GM12878 (cell line): ENCODE measurements at regions not wholly inside any gene's neighbourhood (a gene's known extent, or its start where the extent isn't known, plus 50 kb on each side); places are given as distances from the start of the nearest gene placed in this dataset.

Experiments
- ATAC-seq: fragments of 200-7000 bp; cut with Tn5 transposase; 3 replicates; pipeline ENCODE4 v1.9.1; 2020; ENCODE audit warnings: mild to moderate bottlenecking, moderate library complexity
- BruUV-seq: library from RNA; stranded (reverse); fragments of 400-500 nt; replicated peaks from 2 replicates; lab custom pipeline; 2021; lab: Mats Ljungman, UMichigan
- CTCF ChIA-PET: fragments of 300-600 bp; sonication (Branson Sonifier 250); formaldehyde crosslinking; extraction: SDS; loops from one replicate; lab custom pipeline; 2021; ENCODE audit warnings: inconsistent platforms; lab: Yijun Ruan, JAX
- POLR2A ChIA-PET: fragments of 350-600 bp; formaldehyde crosslinking; extraction: SDS; loops from one replicate; lab custom pipeline; 2021; ENCODE audit warnings: inconsistent platforms; lab: Charles Lee
- RAD21 ChIA-PET: fragments of 300-600 bp; sonication (Branson Sonifier 250); formaldehyde crosslinking; loops from one replicate; lab custom pipeline; 2023; ENCODE audit warnings: antibody characterized with exemption; ENCODE audit not compliant: unreplicated experiment; lab: Charles Lee
- SMC1A ChIA-PET: fragments of 300-600 bp; sonication (Branson Sonifier 250); formaldehyde crosslinking; loops from one replicate; lab custom pipeline; 2023; ENCODE audit not compliant: unreplicated experiment, uncharacterized antibody; lab: Charles Lee
- DNase-seq: peaks from one replicate; pipeline ENCODE4 v3.0.0-alpha.2; 2011; ENCODE audit warnings: low read depth, low spot score
- FAIRE-seq: peaks from 3 replicates; lab custom pipeline; 2011; peaks lifted over from hg19 to GRCh38; lab: Jason Lieb, UNC
- H2AFZ ChIP-seq: 2 replicates; pipeline ENCODE4 v1.6.0; 2011; ENCODE audit warnings: low read depth, low read length, control low read depth; ENCODE audit not compliant: control insufficient read depth
- H3K27ac ChIP-seq: 2 replicates; pipeline ENCODE4 v1.5.1; 2011; ENCODE audit warnings: control low read depth; ENCODE audit not compliant: control insufficient read depth, insufficient read depth
- H3K27me3 ChIP-seq, 2 experiments: replicated peaks in 1 of 2; 2 replicates each; pipeline versions ENCODE4 v1.6.0 to v1.6.1; 2011; ENCODE audit warnings: low read length in 1 of 2; ENCODE audit not compliant: control insufficient read depth in 2 of 2, insufficient read depth in 2 of 2
- H3K36me3 ChIP-seq, 2 experiments: 2 replicates each; pipeline ENCODE4 v1.5.1; 2011; ENCODE audit warnings: low read length in 1 of 2; ENCODE audit not compliant: control insufficient read depth in 2 of 2, insufficient read depth in 2 of 2
- H3K4me1 ChIP-seq: 2 replicates; pipeline ENCODE4 v1.6.1; 2011; ENCODE audit warnings: mild to moderate bottlenecking, low read length, moderate library complexity, mixed read lengths; ENCODE audit not compliant: control insufficient read depth, insufficient read depth
- H3K4me2 ChIP-seq: 2 replicates; pipeline ENCODE4 v1.6.0; 2011; ENCODE audit warnings: control low read depth; ENCODE audit not compliant: control insufficient read depth, insufficient read depth
- H3K4me3 ChIP-seq: fragments of 200-600 bp; sonication (generic); 2 replicates; pipeline ENCODE4 v1.5.1; 2016
- H3K79me2 ChIP-seq: 2 replicates; pipeline ENCODE4 v1.6.0; 2011; ENCODE audit warnings: low read length; ENCODE audit not compliant: control insufficient read depth, insufficient read depth
- H3K9ac ChIP-seq: 2 replicates; pipeline ENCODE4 v1.8.0; 2011; ENCODE audit warnings: low read length, control low read depth, mixed read lengths; ENCODE audit not compliant: control insufficient read depth, insufficient read depth
- H3K9me3 ChIP-seq: replicated peaks from 3 replicates; pipeline ENCODE4 v1.5.1; 2011; ENCODE audit warnings: mild to moderate bottlenecking, low read length; ENCODE audit not compliant: control insufficient read depth, insufficient read depth
- H4K20me1 ChIP-seq: 2 replicates; pipeline ENCODE4 v1.6.0; 2011; ENCODE audit not compliant: control insufficient read depth, insufficient read depth
- ASH2L ChIP-seq: fragments of 300-600, 200-600 bp; sonication (generic); IDR thresholded peaks from 2 replicates; pipeline ENCODE4 v1.6.1; 2017; ENCODE audit warnings: low read depth, mild to moderate bottlenecking, borderline replicate concordance
- FOXK2 ChIP-seq: fragments of 450-650 bp; IDR thresholded peaks from 2 replicates; pipeline ENCODE4 v1.6.1; 2017; ENCODE audit warnings: mild to moderate bottlenecking, moderate library complexity
- HDGF ChIP-seq: fragments of 450-650 bp; IDR thresholded peaks from 2 replicates; pipeline ENCODE4 v1.6.1; 2016; ENCODE audit warnings: antibody characterized with exemption
- IKZF1 ChIP-seq: fragments of 450-650 bp; conservative IDR thresholded peaks from 2 replicates; pipeline ENCODE4 v1.6.1; 2017; ENCODE audit warnings: antibody characterized with exemption, mild to moderate bottlenecking
- MYC ChIP-seq: IDR thresholded peaks from 2 replicates; pipeline ENCODE4 v1.6.1; 2011; ENCODE audit warnings: mild to moderate bottlenecking, low read length, moderate library complexity, inconsistent platforms; ENCODE audit not compliant: insufficient read depth, insufficient replicate concordance, insufficient read length, severe bottlenecking
- POLR2AphosphoS2 ChIP-seq: IDR thresholded peaks from 2 replicates; pipeline ENCODE4 v1.6.1; 2011; ENCODE audit warnings: low read depth, mild to moderate bottlenecking, low read length, improper control_type of control experiment, moderate library complexity
- RELA ChIP-seq: fragments of 450-650 bp; IDR thresholded peaks from 2 replicates; pipeline ENCODE4 v1.8.0; 2014; ENCODE audit warnings: borderline replicate concordance; ENCODE audit not compliant: partially characterized antibody
- STAT1 ChIP-seq: fragments of 450-650 bp; conservative IDR thresholded peaks from 2 replicates; pipeline ENCODE4 v1.6.1; 2014; ENCODE audit warnings: antibody characterized with exemption, mild to moderate bottlenecking
- SUZ12 ChIP-seq: fragments of 200-600 bp; sonication (generic); IDR thresholded peaks from one replicate; pipeline ENCODE4 v1.6.1; 2018; ENCODE audit warnings: antibody characterized with exemption, mild to moderate bottlenecking; ENCODE audit not compliant: unreplicated experiment
- TAF1 ChIP-seq: IDR thresholded peaks from 2 replicates; pipeline ENCODE4 v1.6.1; 2011; ENCODE audit warnings: mild to moderate bottlenecking, low read depth, low read length, borderline replicate concordance
- TCF3 ChIP-seq: IDR thresholded peaks from 2 replicates; pipeline ENCODE4 v1.6.1; 2012; ENCODE audit warnings: low read depth, mild to moderate bottlenecking, low read length, borderline replicate concordance; ENCODE audit not compliant: insufficient read depth
- TCF7 ChIP-seq: IDR thresholded peaks from 2 replicates; pipeline ENCODE4 v1.6.1; 2014; ENCODE audit warnings: antibody characterized with exemption, borderline replicate concordance
- ZNF622 ChIP-seq: fragments of 450-650 bp; IDR thresholded peaks from 2 replicates; pipeline ENCODE4 v1.6.1; 2017; ENCODE audit warnings: mild to moderate bottlenecking, inconsistent platforms
- WGBS: methylation state at CpG from one replicate; pipeline ENCODE4 v1.1.6; 2016; ENCODE audit warnings: low lambda C conversion rate; ENCODE audit not compliant: insufficient replicate concordance, insufficient coverage; ENCODE audit errors: missing lambda C conversion rate; 5-methylcytosine and 5-hydroxymethylcytosine counted together
- in situ Hi-C: fragments of 300-500 bp; cut with MboI; formaldehyde crosslinking; loops from 9 replicates; pipeline ENCODE4 v1.14.3; 2018; ENCODE audit warnings: mixed read lengths
- intact Hi-C: fragments of 100-400 bp; cut with micrococcal nuclease; formaldehyde crosslinking; loops from one replicate; pipeline ENCODE4 v1.14.2; 2022; ENCODE audit not compliant: unreplicated experiment
- TF ChIP-seq, protein P1 (sequence below): fragments of 450-650 bp; IDR thresholded peaks from 2 replicates; pipeline ENCODE4 v1.6.1; 2017; ENCODE audit warnings: low read depth, mild to moderate bottlenecking, moderate library complexity
- TF ChIP-seq, protein P2 (sequence below): fragments of 450-650 bp; IDR thresholded peaks from 2 replicates; pipeline ENCODE4 v1.6.1; 2016; ENCODE audit warnings: mild to moderate bottlenecking
- TF ChIP-seq, protein P3 (sequence below): IDR thresholded peaks from 2 replicates; pipeline ENCODE4 v1.6.1; 2012; ENCODE audit warnings: low read depth, low read length, improper control_type of control experiment

DNA sequence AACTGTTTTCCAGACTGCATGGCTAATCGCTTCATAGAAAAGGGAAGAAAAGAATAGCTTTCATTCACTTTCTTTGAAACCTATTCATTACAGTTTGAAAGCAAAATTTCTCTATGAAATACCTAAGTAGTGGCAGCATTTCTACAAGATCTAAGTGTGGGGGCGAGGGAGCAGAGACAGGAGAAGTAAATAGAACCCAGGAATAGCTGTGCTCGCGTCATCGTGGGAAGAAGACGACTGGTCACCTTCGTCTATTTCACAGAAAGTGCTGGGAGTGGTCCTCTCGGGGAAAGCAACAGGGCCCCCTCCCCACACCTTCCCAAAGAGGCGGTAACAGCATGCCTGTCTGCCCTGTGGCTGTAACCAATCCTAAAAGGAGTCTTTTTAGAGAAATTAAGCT, 169.9 kb upstream of the NOCT start:
- ChIA-PET RAD21 (no interaction called here), CTCF (interaction anchor here (0.8 kb wide), 1 partner anchor 13 kb away, joined by 3 read pairs; no protein-coding TSS in a partner anchor), SMC1A (interaction anchor here (1.7 kb wide), 1 partner anchor 26 kb away, joined by 6 read pairs; no protein-coding TSS in a partner anchor), POLR2A (no interaction called here)
- no peak for DNase-seq
- WGBS = 52% methylated on average over 9 of the region's 9 CpGs
- peaks cover 0 to 3% of the 10 kb centered on the region in 2 experiments; a peak in 3 of 4 replicates for H3K27me3 ChIP-seq
- intact Hi-C loops = no loop called here
- no peaks in the 10 kb centered on the region for H3K36me3 ChIP-seq
- BruUV-seq = no TSS peak
- no peak for ATAC-seq
- H3K4me1 ChIP-seq = no peaks in the 10 kb centered on the region
- in situ Hi-C loops = no loop called here
- no peaks in the 10 kb centered on the region for H4K20me1 ChIP-seq
- no peak overlapping the region for H3K9ac ChIP-seq
- FAIRE-seq = no peak
- H3K4me3 ChIP-seq = no peak overlapping the region
- no peak overlapping the region for H2AFZ ChIP-seq
- no peaks in the 10 kb centered on the region for H3K9me3 ChIP-seq
- H3K4me2 ChIP-seq = no peak overlapping the region
- no peak for TF ChIP-seq FOXK2
- TF ChIP-seq IKZF1 = no peak
- no peak for TF ChIP-seq STAT1
- TF ChIP-seq, protein P1, sequence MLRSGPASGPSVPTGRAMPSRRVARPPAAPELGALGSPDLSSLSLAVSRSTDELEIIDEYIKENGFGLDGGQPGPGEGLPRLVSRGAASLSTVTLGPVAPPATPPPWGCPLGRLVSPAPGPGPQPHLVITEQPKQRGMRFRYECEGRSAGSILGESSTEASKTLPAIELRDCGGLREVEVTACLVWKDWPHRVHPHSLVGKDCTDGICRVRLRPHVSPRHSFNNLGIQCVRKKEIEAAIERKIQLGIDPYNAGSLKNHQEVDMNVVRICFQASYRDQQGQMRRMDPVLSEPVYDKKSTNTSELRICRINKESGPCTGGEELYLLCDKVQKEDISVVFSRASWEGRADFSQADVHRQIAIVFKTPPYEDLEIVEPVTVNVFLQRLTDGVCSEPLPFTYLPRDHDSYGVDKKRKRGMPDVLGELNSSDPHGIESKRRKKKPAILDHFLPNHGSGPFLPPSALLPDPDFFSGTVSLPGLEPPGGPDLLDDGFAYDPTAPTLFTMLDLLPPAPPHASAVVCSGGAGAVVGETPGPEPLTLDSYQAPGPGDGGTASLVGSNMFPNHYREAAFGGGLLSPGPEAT = no peak
- TF ChIP-seq RELA = no peak
- H3K79me2 ChIP-seq = no peaks in the 10 kb centered on the region
- no peak overlapping the region for H3K27ac ChIP-seq

DNA sequence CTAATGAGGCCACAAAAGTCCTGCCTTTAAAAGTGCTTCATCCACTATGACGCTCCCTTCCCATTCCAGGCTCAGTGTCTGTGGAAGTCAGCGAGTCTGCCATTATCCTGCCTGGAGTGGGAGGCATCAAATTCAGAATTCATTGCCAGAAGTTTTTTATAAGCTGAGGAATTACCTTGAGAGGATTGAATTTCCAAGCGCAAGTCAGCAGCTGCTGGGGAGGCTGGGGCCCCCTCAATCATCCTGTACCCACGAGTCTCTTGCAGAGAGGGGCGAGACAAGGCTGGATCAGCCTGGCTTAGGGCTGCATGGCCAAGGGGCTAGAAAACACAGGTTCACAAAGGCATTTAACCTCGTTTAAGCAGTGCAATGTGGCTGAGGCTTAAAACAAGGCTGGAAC, 170.5 kb upstream of the NOCT start:
- intact Hi-C loops (no loop called here), in situ Hi-C loops (no loop called here)
- no peaks in the 10 kb centered on the region for H4K20me1 ChIP-seq
- ChIA-PET SMC1A (interaction anchor here (1.7 kb wide), 1 partner anchor 26 kb away, joined by 6 read pairs; no protein-coding TSS in a partner anchor), POLR2A (no interaction called here), CTCF (no interaction called here), RAD21 (no interaction called here)
- peaks cover 0 to 3% of the 10 kb centered on the region in 2 experiments; a peak in 3 of 4 replicates for H3K27me3 ChIP-seq
- no peak overlapping the region for H3K27ac ChIP-seq
- H3K9ac ChIP-seq = no peak overlapping the region
- H2AFZ ChIP-seq = no peak overlapping the region
- no peaks in the 10 kb centered on the region for H3K4me1 ChIP-seq
- no peaks in the 10 kb centered on the region for H3K9me3 ChIP-seq
- no peak overlapping the region for H3K4me2 ChIP-seq
- TF ChIP-seq SUZ12 = no peak
- no peak for TF ChIP-seq TCF3
- no peak for TF ChIP-seq POLR2AphosphoS2
- TF ChIP-seq, protein P2, sequence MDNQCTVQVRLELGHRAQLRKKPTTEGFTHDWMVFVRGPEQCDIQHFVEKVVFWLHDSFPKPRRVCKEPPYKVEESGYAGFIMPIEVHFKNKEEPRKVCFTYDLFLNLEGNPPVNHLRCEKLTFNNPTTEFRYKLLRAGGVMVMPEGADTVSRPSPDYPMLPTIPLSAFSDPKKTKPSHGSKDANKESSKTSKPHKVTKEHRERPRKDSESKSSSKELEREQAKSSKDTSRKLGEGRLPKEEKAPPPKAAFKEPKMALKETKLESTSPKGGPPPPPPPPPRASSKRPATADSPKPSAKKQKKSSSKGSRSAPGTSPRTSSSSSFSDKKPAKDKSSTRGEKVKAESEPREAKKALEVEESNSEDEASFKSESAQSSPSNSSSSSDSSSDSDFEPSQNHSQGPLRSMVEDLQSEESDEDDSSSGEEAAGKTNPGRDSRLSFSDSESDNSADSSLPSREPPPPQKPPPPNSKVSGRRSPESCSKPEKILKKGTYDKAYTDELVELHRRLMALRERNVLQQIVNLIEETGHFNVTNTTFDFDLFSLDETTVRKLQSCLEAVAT = no peak
- TF ChIP-seq, protein P3, sequence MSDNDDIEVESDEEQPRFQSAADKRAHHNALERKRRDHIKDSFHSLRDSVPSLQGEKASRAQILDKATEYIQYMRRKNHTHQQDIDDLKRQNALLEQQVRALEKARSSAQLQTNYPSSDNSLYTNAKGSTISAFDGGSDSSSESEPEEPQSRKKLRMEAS = no peak
- no peak for TF ChIP-seq MYC
- TF ChIP-seq HDGF = no peak
- TF ChIP-seq RELA = no peak
- no peak for TF ChIP-seq TCF7
- TF ChIP-seq ASH2L = no peak
- TF ChIP-seq ZNF622 = no peak
- TF ChIP-seq TAF1 = no peak
- 22% methylated on average over 6 of the region's 6 CpGs for WGBS
- no peaks in the 10 kb centered on the region for H3K36me3 ChIP-seq
- no TSS peak for BruUV-seq
- no peak for FAIRE-seq
- no peak for DNase-seq
- H3K4me3 ChIP-seq = no peak overlapping the region
- no peaks in the 10 kb centered on the region for H3K79me2 ChIP-seq
- ATAC-seq = no peak
